Testis (tissue), 2 donors: ENCODE measurements at regions not wholly inside any gene's neighbourhood (a gene's known extent, or its start where the extent isn't known, plus 50 kb on each side); places are given as distances from the start of the nearest gene placed in this dataset.

Experiments used
- CTCF ChIP-seq, 3 experiments: fragments of 450-650 bp in 2 of 3; fragments of 200-600 bp in 1 of 3; sonication (generic) in 1 of 3; IDR thresholded peaks; one replicate each; pipeline ENCODE4 v1.5.1; 2016 to 2019; ENCODE audit warnings: antibody characterized with exemption in 3 of 3, mild to moderate bottlenecking in 2 of 3, moderate library complexity in 1 of 3
- POLR2A ChIP-seq: fragments of 450-650 bp; IDR thresholded peaks from one replicate; pipeline ENCODE4 v1.6.1; 2017; ENCODE audit warnings: antibody characterized with exemption, mild to moderate bottlenecking, moderate library complexity

- TF ChIP-seq CTCF (IDR thresholded peaks at IDR 0.05) = no peak
- TF ChIP-seq POLR2A = no peak
Measured at GRCh38 chr1:239744851-239745250, 346.8 kb upstream of the FMN2 start.
